CD4-positive, alpha-beta T cell treated with Interleukin-6 for 4 hours (primary cell): ENCODE measurements at regions not wholly inside any gene's neighbourhood (a gene's known extent, or its start where the extent isn't known, plus 50 kb on each side); places are given as distances from the start of the nearest gene placed in this dataset.

Experiments used
- DNase-seq: peaks from one replicate; pipeline ENCODE4 v3.0.0-alpha.2; 2020; ENCODE audit warnings: mixed read lengths

- DNase-seq = no peak
These were observed 687.9 kb upstream of the RGMB start for GRCh38 chr5:98085593-98085992.

DNA sequence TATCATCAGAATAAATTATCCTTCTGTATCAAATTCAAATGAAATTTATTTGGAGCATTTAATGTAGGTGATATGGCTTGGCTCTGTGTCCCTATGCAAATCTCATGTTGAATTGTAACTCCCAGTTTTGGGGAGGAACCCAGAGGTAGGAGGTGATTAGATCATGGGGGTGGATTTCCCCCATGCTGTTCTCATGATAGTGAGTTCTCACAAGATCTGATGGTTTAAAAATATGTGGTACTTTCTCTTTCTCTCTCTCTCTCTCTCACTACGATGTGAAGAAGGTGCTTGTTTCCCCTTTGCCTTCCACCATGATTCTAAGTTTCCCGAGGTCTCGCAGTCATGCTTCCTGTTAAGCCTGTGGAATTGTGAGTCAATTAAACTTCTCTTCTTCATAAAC lies 678.4 kb upstream of the RGMB start:
- DNase-seq = no peak

GRCh38 chr5:98096155-98096554 lies 677.3 kb upstream of the RGMB start:
- DNase-seq = no peak

GRCh38 chr5:98099448-98100105 lies 673.9 kb upstream of the RGMB start:
- no peak for DNase-seq

- no peak for DNase-seq
These were observed 672.3 kb upstream of the RGMB start for GRCh38 chr5:98101131-98101530.

- no peak for DNase-seq
These were observed 670.5 kb upstream of the RGMB start for GRCh38 chr5:98102936-98103335.

DNA sequence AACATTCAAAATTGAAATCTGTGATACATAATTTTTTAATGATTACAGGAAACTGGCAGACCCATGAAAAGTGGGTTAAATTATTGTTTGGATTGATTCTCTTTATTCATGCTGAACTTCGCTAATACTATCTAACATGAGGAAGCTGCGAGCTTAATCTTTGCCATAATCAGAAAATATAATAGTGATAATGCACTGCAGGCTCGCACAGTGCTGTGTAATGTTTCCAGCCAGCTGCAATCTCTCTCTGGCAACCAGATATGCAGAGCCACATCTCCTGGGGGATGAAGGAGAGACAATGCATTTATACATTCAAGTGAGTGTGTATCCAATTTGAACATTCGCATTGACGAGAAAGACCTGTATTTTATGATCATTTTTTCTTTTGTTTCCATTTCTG lies 669.7 kb upstream of the RGMB start:
- DNase-seq = no peak

- no peak for DNase-seq
These were observed 668.8 kb upstream of the RGMB start for GRCh38 chr5:98104454-98105188.

DNA sequence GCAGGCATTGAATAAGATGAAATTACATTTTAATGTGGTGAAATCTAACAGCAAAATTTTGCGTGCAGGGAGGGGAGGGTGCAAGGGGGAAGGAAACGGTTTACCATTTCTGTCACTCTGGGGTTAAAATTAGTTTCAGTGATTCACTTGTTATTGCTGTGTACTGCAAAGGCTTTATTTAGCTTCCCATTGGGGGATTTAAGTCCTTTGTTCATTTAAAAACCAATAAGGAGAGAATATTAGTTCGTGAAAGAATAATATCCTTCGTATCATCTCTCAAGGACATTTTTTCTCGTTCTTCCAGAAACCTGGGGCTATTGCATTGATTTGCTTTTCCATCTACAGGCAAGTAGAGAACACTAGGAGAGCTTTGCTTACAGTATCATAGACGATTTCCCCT lies 667.8 kb upstream of the RGMB start:
- no peak for DNase-seq

DNA sequence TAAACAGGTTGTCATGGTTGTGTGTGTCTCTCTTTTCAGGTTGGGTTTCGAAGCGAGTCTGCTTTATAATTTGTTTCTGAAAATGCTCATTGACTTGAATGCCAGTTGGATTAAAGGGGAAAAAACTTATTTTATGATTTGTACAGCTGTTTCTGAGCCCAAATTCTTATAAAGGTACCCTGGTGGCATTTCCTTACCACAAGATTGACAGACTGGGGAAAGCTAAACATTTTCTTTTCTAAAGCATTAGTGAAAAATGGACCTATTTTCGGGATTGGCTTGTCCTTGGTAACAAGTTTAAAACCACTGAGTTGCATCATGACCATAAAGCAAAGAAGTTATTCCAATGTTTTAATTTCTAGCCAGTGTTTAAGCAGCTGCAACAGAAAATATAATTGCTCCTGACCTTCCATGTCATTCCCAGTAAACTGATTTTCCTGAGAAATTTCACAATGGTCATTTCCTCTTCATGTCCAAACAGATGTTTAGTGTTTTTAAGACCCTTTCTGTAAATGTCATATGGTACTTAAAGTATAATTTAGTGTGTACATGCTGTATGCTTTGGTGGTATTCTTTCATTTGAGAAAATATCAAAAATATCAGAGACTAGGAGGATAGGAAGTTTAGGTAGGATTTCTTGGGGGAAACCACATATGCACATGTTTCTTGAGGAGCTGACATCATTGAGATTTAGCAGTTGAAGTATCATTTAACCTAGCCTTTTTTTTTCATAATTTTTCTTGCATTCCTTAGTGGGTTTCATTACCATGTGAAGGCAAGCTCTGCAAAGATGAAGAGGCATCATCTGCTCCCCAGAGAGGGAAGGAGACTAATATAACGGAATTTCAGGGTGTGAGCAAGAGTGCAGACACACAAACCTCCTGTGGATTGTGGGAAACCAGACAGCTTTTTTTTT lies 667.1 kb upstream of the RGMB start:
- DNase-seq = no peak

DNA sequence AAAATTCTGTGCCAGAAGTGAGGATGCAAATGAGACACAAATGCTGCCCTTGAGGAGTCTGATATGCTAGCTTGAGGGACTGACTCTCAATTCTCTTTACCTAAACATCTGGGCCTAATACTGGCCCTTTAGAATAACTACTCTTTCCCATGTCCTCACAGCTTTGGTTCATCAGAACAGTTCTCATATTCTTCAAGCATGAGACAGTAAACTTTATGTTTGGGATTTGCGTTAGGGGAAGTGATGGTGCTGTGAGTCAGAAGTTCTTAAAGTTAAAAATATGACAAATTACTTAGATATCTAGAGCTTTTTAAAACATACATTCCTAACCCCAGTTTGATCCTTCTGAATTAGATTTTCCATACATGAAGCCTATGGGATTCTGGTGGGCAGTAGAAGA lies 665.0 kb upstream of the RGMB start:
- DNase-seq = no peak

DNA sequence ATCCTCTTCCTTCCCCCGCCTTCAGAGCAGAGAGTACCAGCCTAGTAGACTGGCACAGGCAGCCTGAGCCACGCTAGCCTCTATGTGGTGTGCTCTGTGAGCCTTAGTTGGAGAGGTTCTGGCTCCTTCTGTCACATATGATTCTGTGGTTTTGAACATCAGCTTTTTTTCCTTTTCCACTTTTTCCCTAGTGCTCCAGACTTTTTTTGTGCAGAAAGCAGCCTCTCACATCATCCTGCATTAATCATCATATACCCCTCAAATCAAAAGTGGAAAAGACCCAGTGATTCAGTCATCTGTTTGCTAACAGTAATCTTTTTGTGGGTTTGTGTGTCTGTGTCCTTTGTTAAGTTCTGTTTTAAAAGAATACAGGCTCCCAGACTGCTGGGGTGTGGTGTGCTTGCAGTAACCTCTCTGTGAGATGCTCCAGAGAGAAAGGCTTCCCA lies 663.9 kb upstream of the RGMB start:
- no peak for DNase-seq

- DNase-seq = no peak
These were observed 663.2 kb upstream of the RGMB start for GRCh38 chr5:98110282-98110691.

- DNase-seq = no peak
These were observed 662.7 kb upstream of the RGMB start for GRCh38 chr5:98110791-98111190.

GRCh38 chr5:98111686-98112085 lies 661.8 kb upstream of the RGMB start:
- DNase-seq = no peak

DNA sequence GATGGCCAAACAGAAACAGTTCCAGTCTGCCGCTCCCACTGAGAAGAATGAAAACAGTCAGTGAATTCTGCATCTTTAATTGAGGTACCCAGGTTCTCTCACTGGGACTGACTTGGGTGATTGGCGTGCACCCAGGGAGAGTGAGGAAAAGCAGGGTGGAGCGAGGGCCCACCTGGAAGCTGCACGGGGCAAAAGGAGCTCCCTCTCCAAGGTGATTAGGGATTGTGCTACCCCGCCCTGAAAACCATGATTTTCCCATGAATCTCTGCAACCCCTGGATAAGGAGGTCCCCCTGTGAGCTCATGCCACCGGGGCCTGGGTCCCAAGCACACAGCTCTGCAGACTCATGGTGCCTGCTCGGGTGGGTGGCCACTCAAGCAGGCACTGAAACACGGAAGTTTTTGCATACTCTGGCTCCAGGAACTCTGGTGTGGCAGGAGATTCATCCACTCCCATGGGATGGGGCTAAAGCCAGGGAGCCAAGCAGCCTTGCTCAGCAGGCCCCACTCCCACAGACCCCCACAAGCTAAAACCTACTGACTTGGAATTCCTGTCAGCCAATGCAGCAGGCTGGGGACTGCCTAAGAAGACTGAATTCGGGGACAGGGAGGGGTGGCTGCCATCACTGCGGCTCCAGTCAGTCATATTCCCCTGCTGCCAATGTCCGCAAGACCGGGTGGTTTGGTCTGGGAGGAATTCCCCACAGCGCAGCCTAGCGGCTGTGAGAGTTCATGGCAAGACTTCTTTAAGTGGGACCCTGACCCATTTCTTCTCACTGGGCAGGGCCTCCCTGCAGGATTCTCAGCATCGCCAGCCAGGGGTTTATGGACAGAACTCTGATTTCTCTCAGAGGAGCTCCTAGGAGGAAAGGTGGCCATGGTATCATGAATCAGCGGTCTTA lies 652.2 kb upstream of the RGMB start:
- no peak for DNase-seq

GRCh38 chr5:98128271-98128670 lies 645.2 kb upstream of the RGMB start:
- no peak for DNase-seq

- DNase-seq = no peak
These were observed 644.6 kb upstream of the RGMB start for GRCh38 chr5:98128846-98129245.

DNA sequence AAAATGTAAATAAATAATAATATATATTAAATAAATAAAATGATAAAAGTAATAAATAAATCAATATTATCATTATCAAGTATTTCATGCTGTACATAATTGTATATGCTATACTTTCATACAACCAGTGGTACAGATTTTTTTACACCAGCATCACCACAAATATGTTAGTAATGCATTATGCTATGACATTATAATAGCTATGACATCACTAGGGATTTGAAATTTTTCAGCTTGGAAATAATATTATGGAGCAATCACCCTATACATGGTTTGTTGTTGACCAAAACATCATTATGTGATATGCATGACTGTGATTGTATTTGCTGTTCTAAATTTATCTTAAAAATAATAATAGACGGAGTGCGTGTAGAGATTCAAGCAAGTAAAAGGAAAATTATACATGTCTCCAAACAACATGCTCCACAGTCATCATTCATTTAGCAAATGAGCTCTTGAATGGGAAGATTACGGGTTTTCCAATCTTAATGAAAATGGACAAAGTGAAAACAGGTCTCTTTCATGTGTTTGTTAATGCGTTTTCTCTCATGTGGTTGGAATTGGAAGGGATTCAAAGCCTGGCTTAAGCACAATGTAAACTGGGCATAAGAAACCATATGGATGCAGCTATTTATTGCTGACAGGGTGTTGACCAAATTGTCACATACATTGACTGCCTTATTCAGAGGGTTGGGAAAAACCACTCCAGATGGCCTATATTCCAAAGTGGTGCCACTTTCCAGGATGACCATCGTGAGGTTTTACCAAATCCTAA lies 643.0 kb upstream of the RGMB start:
- DNase-seq = no peak

GRCh38 chr5:98144116-98144515 lies 629.3 kb upstream of the RGMB start:
- no peak for DNase-seq

DNA sequence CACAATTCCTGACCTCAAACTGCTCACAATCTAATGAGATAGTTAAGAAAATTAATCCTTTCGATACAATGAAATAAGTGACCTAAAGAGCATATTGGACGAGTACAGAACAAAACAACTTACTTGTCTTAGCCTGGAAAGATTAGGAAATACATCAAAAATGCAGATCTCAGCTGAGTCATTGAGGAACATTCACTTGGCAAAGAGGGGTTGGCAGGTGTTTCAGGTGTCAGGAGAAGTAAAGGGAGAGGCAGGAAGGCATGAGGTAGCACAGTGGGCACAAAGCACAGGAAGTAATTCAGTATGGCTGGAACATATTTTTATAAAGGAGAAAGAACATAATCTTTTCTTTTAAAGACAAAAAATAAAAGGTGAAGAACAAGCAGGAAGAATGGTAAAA lies 628.8 kb upstream of the RGMB start:
- DNase-seq = no peak

DNA sequence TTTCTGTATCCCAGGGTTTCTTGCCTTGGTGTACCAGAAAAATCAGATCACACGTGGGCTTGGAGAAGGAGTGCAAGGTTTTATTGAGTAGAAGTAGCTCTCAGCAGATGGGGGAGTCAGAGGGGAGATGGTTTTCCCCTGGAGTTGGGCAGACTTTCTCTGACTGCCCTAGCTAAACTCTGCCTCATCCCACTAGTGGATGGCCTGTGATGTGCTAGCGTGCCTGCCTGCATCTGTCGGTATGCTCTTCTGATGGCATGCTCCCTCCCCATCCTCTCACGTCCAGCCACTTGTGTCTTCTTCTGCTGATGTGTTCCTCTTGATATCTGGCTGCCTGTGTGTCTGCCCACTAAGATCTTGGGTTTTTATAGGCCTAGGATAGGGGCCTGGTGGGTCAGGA lies 616.1 kb upstream of the RGMB start:
- DNase-seq = no peak
